PC-3 (cell line): ENCODE measurements at regions not wholly inside any gene's neighbourhood (a gene's known extent, or its start where the extent isn't known, plus 50 kb on each side); places are given as distances from the start of the nearest gene placed in this dataset.

Experiments used
- ATAC-seq: fragments of 200-7000 bp; cut with Tn5 transposase; 2 replicates; pipeline ENCODE4 v1.9.1; 2020; ENCODE audit warnings: mild to moderate bottlenecking, moderate library complexity
- BruUV-seq: library from RNA; stranded (reverse); fragments of 400-500 nt; replicated peaks from 2 replicates; lab custom pipeline; 2021; lab: Mats Ljungman, UMichigan
- CTCF ChIA-PET: fragments of 300-600 bp; sonication (Branson Sonifier 250); formaldehyde crosslinking; loops from one replicate; lab custom pipeline; 2022; ENCODE audit warnings: antibody characterized with exemption; lab: Charles Lee
- POLR2A ChIA-PET: fragments of 300-600 bp; sonication (Branson Sonifier 250); formaldehyde crosslinking; loops from one replicate; lab custom pipeline; 2022; ENCODE audit warnings: antibody characterized with exemption; ENCODE audit not compliant: unreplicated experiment; lab: Charles Lee
- DNase-seq: peaks from one replicate; pipeline ENCODE4 v3.0.0-alpha.2; 2015
- H2AFZ ChIP-seq: fragments of 300-600 bp; sonication (generic); 2 replicates; pipeline ENCODE4 v1.6.0; 2016; ENCODE audit warnings: antibody characterized with exemption, low read length
- H3F3A ChIP-seq: fragments of 300-600 bp; sonication (generic); one replicate; pipeline ENCODE4 v1.6.0; 2017; ENCODE audit warnings: antibody characterized with exemption, low read length, control low read depth, mild to moderate bottlenecking; ENCODE audit not compliant: unreplicated experiment
- H3K27ac ChIP-seq: fragments of 300-600 bp; sonication (generic); 2 replicates; pipeline ENCODE4 v1.5.1; 2016; ENCODE audit warnings: mild to moderate bottlenecking, low read length
- H3K27me3 ChIP-seq: fragments of 300-600 bp; sonication (generic); 2 replicates; pipeline ENCODE4 v1.6.1; 2016; ENCODE audit warnings: low read length, mixed read lengths
- H3K36me3 ChIP-seq: fragments of 300-600 bp; sonication (generic); 2 replicates; pipeline ENCODE4 v1.6.1; 2016; ENCODE audit warnings: low read depth, mixed run types, low read length, mixed read lengths
- H3K4me1 ChIP-seq: fragments of 300-600 bp; sonication (generic); 2 replicates; pipeline ENCODE4 v1.5.1; 2016; ENCODE audit warnings: low read length; ENCODE audit not compliant: insufficient read depth
- H3K4me2 ChIP-seq: fragments of 300-600 bp; sonication (generic); 2 replicates; pipeline ENCODE4 v1.6.0; 2016; ENCODE audit warnings: low read length
- H3K4me3 ChIP-seq: fragments of 300-600 bp; sonication (generic); 2 replicates; pipeline ENCODE4 v1.5.1; 2016; ENCODE audit warnings: mild to moderate bottlenecking, low read length, mixed read lengths
- H3K79me2 ChIP-seq: fragments of 300-600 bp; sonication (generic); 2 replicates; pipeline ENCODE4 v1.6.1; 2017; ENCODE audit warnings: low read length, mixed read lengths
- H3K9ac ChIP-seq: fragments of 300-600 bp; sonication (generic); 2 replicates; pipeline ENCODE4 v1.6.0; 2016; ENCODE audit warnings: mild to moderate bottlenecking, low read length
- H3K9me2 ChIP-seq: fragments of 300-600 bp; sonication (generic); replicated peaks from 2 replicates; pipeline ENCODE4 v1.6.1; 2016; ENCODE audit warnings: mixed run types, low read length, mixed read lengths
- H3K9me3 ChIP-seq: fragments of 300-600 bp; sonication (generic); 2 replicates; pipeline ENCODE4 v1.6.1; 2016; ENCODE audit warnings: low read length, mixed read lengths
- H4K20me1 ChIP-seq: fragments of 300-600 bp; sonication (generic); 2 replicates; pipeline ENCODE4 v1.6.1; 2016; ENCODE audit warnings: low read length, mixed read lengths
- CTCF ChIP-seq: fragments of 300-600 bp; sonication (generic); conservative IDR thresholded peaks from 2 replicates; pipeline ENCODE4 v1.5.1; 2017; ENCODE audit warnings: antibody characterized with exemption, low read depth, mild to moderate bottlenecking, low read length
- EZH2 ChIP-seq: fragments of 300-600 bp; sonication (generic); IDR thresholded peaks from one replicate; pipeline ENCODE4 v1.6.1; 2017; ENCODE audit warnings: antibody characterized with exemption, mild to moderate bottlenecking, low read length; ENCODE audit not compliant: unreplicated experiment
- EZH2phosphoT487 ChIP-seq: fragments of 300-600 bp; sonication (generic); IDR thresholded peaks from 2 replicates; pipeline ENCODE4 v1.6.1; 2018; ENCODE audit warnings: mild to moderate bottlenecking, antibody characterized with exemption, low read length, borderline replicate concordance
- intact Hi-C: fragments of 100-400 bp; cut with micrococcal nuclease; formaldehyde crosslinking; loops from 2 replicates; pipeline ENCODE4 v1.9.0; 2023

- ATAC-seq (no peak), DNase-seq (no peak)
- Histone ChIP-seq H3K9me3 (no peaks in the 10 kb centered on the region), H3K4me2 (no peak overlapping the region), H3K36me3 (no peaks in the 10 kb centered on the region), H3K27ac (no peak overlapping the region), H3K9me2 (no peaks in the 10 kb centered on the region), H3K27me3 (no peaks in the 10 kb centered on the region), H2AFZ (no peak overlapping the region), H3K79me2 (no peaks in the 10 kb centered on the region), H3K4me3 (no peak overlapping the region), H3K9ac (no peak overlapping the region), H3F3A (no peaks in the 10 kb centered on the region), H4K20me1 (no peaks in the 10 kb centered on the region), H3K4me1 (no peaks in the 10 kb centered on the region)
- no TSS peak for BruUV-seq
- intact Hi-C loops, result no loop called here
- ChIA-PET POLR2A (no interaction called here), CTCF (no interaction called here)
- no peak for TF ChIP-seq EZH2
- TF ChIP-seq EZH2phosphoT487, result no peak
- no peak for TF ChIP-seq CTCF
Observed at GRCh38 chr3:98670020-98670419, 76.6 kb upstream of the CPOX start.

GRCh38 chr3:98679986-98680385 lies 83.2 kb upstream of the ST3GAL6 start:
- peak overlapping the region; percentile 31 for H3K27ac ChIP-seq
- H3K36me3 ChIP-seq, result no peaks in the 10 kb centered on the region
- no peak overlapping the region for H3K4me3 ChIP-seq
- POLR2A ChIA-PET, result no interaction called here
- H2AFZ ChIP-seq, result no peak overlapping the region
- H4K20me1 ChIP-seq, result no peaks in the 10 kb centered on the region
- no peak overlapping the region for H3K9ac ChIP-seq
- TF ChIP-seq EZH2 (no peak), CTCF (no peak), EZH2phosphoT487 (no peak)
- no peaks in the 10 kb centered on the region for H3K9me2 ChIP-seq
- H3F3A ChIP-seq, result no peaks in the 10 kb centered on the region
- ATAC-seq, result no peak
- no peak overlapping the region for H3K4me2 ChIP-seq
- H3K4me1 ChIP-seq, result peaks cover 6% of the 10 kb centered on the region
- H3K27me3 ChIP-seq, result no peaks in the 10 kb centered on the region
- CTCF ChIA-PET, result no interaction called here
- no peaks in the 10 kb centered on the region for H3K79me2 ChIP-seq
- intact Hi-C loops, result no loop called here
- BruUV-seq, result no TSS peak
- DNase-seq, result no peak
- H3K9me3 ChIP-seq, result no peaks in the 10 kb centered on the region

GRCh38 chr3:98680723-98681122 lies 82.4 kb upstream of the ST3GAL6 start:
- H3K79me2 ChIP-seq, result no peaks in the 10 kb centered on the region
- no peak overlapping the region for H3K9ac ChIP-seq
- H3K4me2 ChIP-seq, result no peak overlapping the region
- BruUV-seq, result no TSS peak
- H4K20me1 ChIP-seq, result no peaks in the 10 kb centered on the region
- ChIA-PET POLR2A (interaction anchor here (0.6 kb wide), 1 partner anchor 31 kb away, joined by 3 read pairs; no protein-coding TSS in a partner anchor), CTCF (no interaction called here)
- H3K9me2 ChIP-seq, result no peaks in the 10 kb centered on the region
- peak overlapping the region; percentile 31 for H3K27ac ChIP-seq
- DNase-seq, result peak; percentile 87
- no peak for TF ChIP-seq EZH2phosphoT487
- TF ChIP-seq EZH2, result no peak
- TF ChIP-seq CTCF, result no peak
- peaks cover 6% of the 10 kb centered on the region for H3K4me1 ChIP-seq
- peak; percentile 95 for ATAC-seq
- H3K4me3 ChIP-seq, result no peak overlapping the region
- H2AFZ ChIP-seq, result no peak overlapping the region
- H3K27me3 ChIP-seq, result no peaks in the 10 kb centered on the region
- intact Hi-C loops, result no loop called here
- H3K36me3 ChIP-seq, result no peaks in the 10 kb centered on the region
- H3K9me3 ChIP-seq, result no peaks in the 10 kb centered on the region
- H3F3A ChIP-seq, result no peaks in the 10 kb centered on the region
